ENCODE measurements at regions not wholly inside any gene's neighbourhood (a gene's known extent, or its start where the extent isn't known, plus 50 kb on each side); places are given as distances from the start of the nearest gene placed in this dataset.

DNA sequence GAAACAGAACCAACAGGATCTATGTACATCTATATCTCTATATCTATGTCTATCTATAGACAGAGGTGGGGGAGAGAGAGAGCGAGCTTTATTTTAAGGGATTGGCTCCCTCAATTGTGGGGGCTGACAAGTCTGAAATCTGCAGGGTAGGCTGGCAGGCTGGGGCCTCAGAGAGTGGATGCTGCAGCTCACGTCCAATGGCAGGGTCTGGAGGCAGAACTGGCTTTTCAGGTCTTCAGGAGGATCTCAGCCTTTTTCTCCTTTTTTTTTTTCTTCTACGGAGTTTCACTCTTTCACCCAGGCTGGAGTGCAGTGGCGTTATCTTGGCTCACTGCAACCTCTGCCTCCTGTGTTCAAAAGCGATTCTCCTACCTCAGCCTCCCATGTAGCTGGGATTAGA, 77.2 kb downstream of the ARL4C start (continued):
- TF ChIP-seq, protein P1, sequence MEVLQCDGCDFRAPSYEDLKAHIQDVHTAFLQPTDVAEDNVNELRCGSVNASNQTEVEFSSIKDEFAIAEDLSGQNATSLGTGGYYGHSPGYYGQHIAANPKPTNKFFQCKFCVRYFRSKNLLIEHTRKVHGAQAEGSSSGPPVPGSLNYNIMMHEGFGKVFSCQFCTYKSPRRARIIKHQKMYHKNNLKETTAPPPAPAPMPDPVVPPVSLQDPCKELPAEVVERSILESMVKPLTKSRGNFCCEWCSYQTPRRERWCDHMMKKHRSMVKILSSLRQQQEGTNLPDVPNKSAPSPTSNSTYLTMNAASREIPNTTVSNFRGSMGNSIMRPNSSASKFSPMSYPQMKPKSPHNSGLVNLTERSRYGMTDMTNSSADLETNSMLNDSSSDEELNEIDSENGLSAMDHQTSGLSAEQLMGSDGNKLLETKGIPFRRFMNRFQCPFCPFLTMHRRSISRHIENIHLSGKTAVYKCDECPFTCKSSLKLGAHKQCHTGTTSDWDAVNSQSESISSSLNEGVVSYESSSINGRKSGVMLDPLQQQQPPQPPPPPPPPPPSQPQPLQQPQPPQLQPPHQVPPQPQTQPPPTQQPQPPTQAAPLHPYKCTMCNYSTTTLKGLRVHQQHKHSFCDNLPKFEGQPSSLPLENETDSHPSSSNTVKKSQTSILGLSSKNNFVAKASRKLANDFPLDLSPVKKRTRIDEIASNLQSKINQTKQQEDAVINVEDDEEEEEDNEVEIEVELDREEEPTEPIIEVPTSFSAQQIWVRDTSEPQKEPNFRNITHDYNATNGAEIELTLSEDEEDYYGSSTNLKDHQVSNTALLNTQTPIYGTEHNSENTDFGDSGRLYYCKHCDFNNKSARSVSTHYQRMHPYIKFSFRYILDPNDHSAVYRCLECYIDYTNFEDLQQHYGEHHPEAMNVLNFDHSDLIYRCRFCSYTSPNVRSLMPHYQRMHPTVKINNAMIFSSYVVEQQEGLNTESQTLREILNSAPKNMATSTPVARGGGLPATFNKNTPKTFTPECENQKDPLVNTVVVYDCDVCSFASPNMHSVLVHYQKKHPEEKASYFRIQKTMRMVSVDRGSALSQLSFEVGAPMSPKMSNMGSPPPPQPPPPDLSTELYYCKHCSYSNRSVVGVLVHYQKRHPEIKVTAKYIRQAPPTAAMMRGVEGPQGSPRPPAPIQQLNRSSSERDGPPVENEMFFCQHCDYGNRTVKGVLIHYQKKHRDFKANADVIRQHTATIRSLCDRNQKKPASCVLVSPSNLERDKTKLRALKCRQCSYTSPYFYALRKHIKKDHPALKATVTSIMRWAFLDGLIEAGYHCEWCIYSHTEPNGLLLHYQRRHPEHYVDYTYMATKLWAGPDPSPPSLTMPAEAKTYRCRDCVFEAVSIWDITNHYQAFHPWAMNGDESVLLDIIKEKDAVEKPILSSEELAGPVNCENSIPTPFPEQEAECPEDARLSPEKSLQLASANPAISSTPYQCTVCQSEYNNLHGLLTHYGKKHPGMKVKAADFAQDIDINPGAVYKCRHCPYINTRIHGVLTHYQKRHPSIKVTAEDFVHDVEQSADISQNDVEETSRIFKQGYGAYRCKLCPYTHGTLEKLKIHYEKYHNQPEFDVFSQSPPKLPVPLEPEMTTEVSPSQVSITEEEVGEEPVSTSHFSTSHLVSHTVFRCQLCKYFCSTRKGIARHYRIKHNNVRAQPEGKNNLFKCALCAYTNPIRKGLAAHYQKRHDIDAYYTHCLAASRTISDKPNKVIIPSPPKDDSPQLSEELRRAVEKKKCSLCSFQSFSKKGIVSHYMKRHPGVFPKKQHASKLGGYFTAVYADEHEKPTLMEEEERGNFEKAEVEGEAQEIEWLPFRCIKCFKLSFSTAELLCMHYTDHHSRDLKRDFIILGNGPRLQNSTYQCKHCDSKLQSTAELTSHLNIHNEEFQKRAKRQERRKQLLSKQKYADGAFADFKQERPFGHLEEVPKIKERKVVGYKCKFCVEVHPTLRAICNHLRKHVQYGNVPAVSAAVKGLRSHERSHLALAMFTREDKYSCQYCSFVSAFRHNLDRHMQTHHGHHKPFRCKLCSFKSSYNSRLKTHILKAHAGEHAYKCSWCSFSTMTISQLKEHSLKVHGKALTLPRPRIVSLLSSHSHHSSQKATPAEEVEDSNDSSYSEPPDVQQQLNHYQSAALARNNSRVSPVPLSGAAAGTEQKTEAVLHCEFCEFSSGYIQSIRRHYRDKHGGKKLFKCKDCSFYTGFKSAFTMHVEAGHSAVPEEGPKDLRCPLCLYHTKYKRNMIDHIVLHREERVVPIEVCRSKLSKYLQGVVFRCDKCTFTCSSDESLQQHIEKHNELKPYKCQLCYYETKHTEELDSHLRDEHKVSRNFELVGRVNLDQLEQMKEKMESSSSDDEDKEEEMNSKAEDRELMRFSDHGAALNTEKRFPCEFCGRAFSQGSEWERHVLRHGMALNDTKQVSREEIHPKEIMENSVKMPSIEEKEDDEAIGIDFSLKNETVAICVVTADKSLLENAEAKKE (CRISPR knock-in tag; IDR thresholded peaks at IDR 0.05), result no peak
- TF ChIP-seq CREB1 (CRISPR knock-in tag; IDR thresholded peaks at IDR 0.05; ENCODE audit: low read depth) (no peak), ZNF114 (CRISPR knock-in tag; IDR thresholded peaks at IDR 0.05) (no peak), ETS1 (IDR thresholded peaks at IDR 0.05) (no peak), ZNF331 (CRISPR knock-in tag; IDR thresholded peaks at IDR 0.05; ENCODE audit: low read depth) (no peak), POLR2AphosphoS5 (IDR thresholded peaks at IDR 0.05; ENCODE audit: low read depth) (no peak), EZH2 (IDR thresholded peaks at IDR 0.05; ENCODE audit: low read depth, unreplicated experiment) (no peak)

DNA sequence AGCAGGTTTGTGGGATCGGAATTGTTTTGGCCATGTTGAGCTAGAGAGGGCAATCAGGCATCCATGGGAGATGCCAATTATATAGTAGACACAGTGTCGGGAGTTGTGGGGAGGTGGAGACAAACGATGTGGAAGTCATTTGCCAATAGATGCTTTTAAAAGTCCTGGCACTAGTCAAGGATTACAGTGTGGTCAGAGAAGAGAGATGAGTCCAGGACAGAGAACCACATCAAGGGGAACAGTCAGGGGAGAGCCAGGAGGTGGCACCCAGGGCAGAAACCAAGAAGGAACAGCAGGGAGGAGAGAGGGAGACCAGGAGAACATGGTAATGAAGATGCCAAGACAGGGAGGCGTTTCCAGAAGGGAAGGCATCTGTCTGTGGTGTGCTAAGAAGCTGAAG, 81.2 kb downstream of the ARL4C start:
- Mint-ChIP-seq H3K9me3 (peaks cover 7% of the 10 kb centered on the region; the same call in 2 of the 3 replicates), H3K27ac (no peak overlapping the region), H3K4me1 (peaks cover 5% of the 10 kb centered on the region; the same call in 2 of the 3 replicates), H3K27me3 (ENCODE audit: insufficient read depth, low read depth, poor library complexity) (peaks cover 3% of the 10 kb centered on the region), H3K4me3 (no peak overlapping the region), H3K36me3 (ENCODE audit: low read depth) (no peaks in the 10 kb centered on the region)
- ATAC-seq (no peak), DNase-seq (ENCODE audit: low spot score) (no peak)
- Histone ChIP-seq H3K4me2 (no peak overlapping the region), H2AFZ (no peak overlapping the region), H3F3A (replicated peaks; ENCODE audit: low read depth) (no peaks in the 10 kb centered on the region), H3K36me3 (ENCODE audit: insufficient read depth) (no peaks in the 10 kb centered on the region), H4K20me1 (replicated peaks; ENCODE audit: insufficient read depth) (no peaks in the 10 kb centered on the region), H3K27ac (ENCODE audit: low read depth) (no peak overlapping the region), H3K79me2 (replicated peaks; ENCODE audit: insufficient read depth) (no peaks in the 10 kb centered on the region), H3K4me1 (ENCODE audit: insufficient read depth) (no peaks in the 10 kb centered on the region; the same call in 1 of the 2 replicates), H3K9me2 (ENCODE audit: insufficient read depth) (no peaks in the 10 kb centered on the region), H3K4me3 (no peak overlapping the region), H3K27me3 (ENCODE audit: insufficient read depth) (no peaks in the 10 kb centered on the region)
- TF ChIP-seq, protein P1 (CRISPR knock-in tag; IDR thresholded peaks at IDR 0.05), result no peak
- TF ChIP-seq ZNF114 (CRISPR knock-in tag; IDR thresholded peaks at IDR 0.05) (no peak), JUNB (IDR thresholded peaks at IDR 0.05; ENCODE audit: unreplicated experiment) (no peak), EZH2 (IDR thresholded peaks at IDR 0.05; ENCODE audit: low read depth, unreplicated experiment) (no peak)
